Progenitor cell of endocrine pancreas (in vitro differentiated cells): ENCODE measurements at regions not wholly inside any gene's neighbourhood (a gene's known extent, or its start where the extent isn't known, plus 50 kb on each side); places are given as distances from the start of the nearest gene placed in this dataset.
A peak's percentile ranks its signal among the peaks of the same experiment; 100 is the strongest.
"Not testable (repeated sequence)": the region's sequence is repeated elsewhere in the genome, so short reads cannot be mapped to it uniquely, and the experiment has no call there.

Experiments used
- DNase-seq: peaks from one replicate; pipeline ENCODE4 v3.0.0; 2021; ENCODE audit warnings: low spot score; ENCODE audit not compliant: unreplicated experiment
- H3K27ac Mint-ChIP-seq: 2 replicates; pipeline ENCODE4 v1.8.0; 2021; ENCODE audit warnings: mild to moderate bottlenecking, moderate library complexity, mixed read lengths
- H3K27me3 Mint-ChIP-seq: 2 replicates; pipeline ENCODE4 v1.8.0; 2021; ENCODE audit warnings: mixed read lengths
- H3K36me3 Mint-ChIP-seq: 2 replicates; pipeline ENCODE4 v1.8.0; 2022; ENCODE audit warnings: mixed read lengths; ENCODE audit not compliant: insufficient read depth
- H3K4me1 Mint-ChIP-seq: 2 replicates; pipeline ENCODE4 v1.8.0; 2021; ENCODE audit warnings: low read depth, mixed read lengths
- H3K4me3 Mint-ChIP-seq: 2 replicates; pipeline ENCODE4 v1.8.0; 2021; ENCODE audit warnings: low read depth, mild to moderate bottlenecking, moderate library complexity, mixed read lengths
- H3K9me3 Mint-ChIP-seq: 2 replicates; pipeline ENCODE4 v1.8.0; 2021; ENCODE audit warnings: low read depth, mixed read lengths
- CTCF ChIP-seq: fragments of 200-600 bp; sonication (generic); IDR thresholded peaks from one replicate; pipeline ENCODE4 v1.5.0; 2021; ENCODE audit warnings: antibody characterized with exemption, mild to moderate bottlenecking; ENCODE audit not compliant: unreplicated experiment

DNA sequence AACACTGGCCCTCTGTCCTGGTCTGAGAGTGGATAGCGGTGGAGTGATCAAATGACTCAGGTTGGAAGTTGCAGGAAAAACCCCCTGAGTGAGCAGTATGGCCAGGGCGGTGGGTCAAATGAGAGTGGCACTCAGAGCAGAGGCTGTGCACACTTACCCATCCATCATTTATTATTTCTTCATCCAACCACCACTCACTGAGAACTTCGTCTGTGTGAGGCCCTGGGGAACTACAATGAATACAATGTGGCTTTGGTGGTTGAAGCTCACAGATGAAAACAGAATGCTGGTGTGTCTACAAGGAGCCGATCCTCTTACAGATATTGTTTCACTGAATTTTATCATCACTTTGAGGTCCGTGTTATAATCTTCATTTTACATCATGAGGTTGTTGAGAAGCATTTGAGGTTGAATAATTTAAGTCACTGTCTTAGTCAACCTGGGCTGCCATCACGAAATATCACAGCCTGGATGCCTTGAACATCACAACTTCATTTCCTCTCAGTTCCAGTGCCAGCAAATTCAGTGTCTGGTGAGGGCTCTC, 73.4 kb upstream of the ID2 start:
- Mint-ChIP-seq H3K9me3 (peaks cover 11% of the 10 kb centered on the region), H3K36me3 (peaks cover 2% of the 10 kb centered on the region), H3K27me3 (no peaks in the 10 kb centered on the region), H3K4me3 (no peak overlapping the region), H3K4me1 (peaks cover 31% of the 10 kb centered on the region), H3K27ac (no peak overlapping the region)
- DNase-seq, result no peak
- no peak for TF ChIP-seq CTCF

GRCh38 chr2:8609357-8609811, 72.5 kb upstream of the ID2 start:
- Mint-ChIP-seq H3K4me3 (no peak overlapping the region), H3K27me3 (no peaks in the 10 kb centered on the region), H3K4me1 (peaks cover 31% of the 10 kb centered on the region), H3K27ac (peak overlapping the region; percentile 54), H3K36me3 (peaks cover 2% of the 10 kb centered on the region), H3K9me3 (peaks cover 11% of the 10 kb centered on the region)
- TF ChIP-seq CTCF, result no peak
- no peak for DNase-seq

GRCh38 chr2:8610775-8611174, 71.1 kb upstream of the ID2 start:
- H3K4me3 Mint-ChIP-seq, H3K27me3 Mint-ChIP-seq, DNase-seq, H3K36me3 Mint-ChIP-seq: not testable (repeated sequence)
- H3K27ac Mint-ChIP-seq, result peak overlapping the region; percentile 6
- H3K4me1 Mint-ChIP-seq, result peaks cover 30% of the 10 kb centered on the region
- peaks cover 11% of the 10 kb centered on the region for H3K9me3 Mint-ChIP-seq

DNA sequence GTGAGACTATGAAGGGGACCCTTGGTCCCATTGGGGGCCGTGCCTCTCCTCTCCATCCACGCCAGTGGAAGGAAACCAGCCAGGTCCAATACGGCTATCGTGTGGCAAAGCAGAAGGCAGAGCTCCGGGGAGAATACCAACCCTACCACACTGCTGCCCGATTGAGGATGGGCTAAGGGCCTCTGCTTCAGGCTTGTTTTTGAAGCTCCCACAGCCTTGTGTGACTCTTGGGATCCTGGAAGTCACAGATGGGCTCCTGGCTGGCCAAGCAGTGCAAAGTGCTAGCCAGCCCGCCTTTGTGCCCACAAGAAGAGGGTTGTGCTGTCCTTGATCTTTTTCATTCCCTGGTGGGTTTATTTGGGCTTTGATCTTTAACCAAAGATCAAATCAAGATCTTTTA, 70.6 kb upstream of the ID2 start:
- H3K27me3 Mint-ChIP-seq, result no peaks in the 10 kb centered on the region
- peaks cover 2% of the 10 kb centered on the region for H3K36me3 Mint-ChIP-seq
- no peak for TF ChIP-seq CTCF
- H3K4me1 Mint-ChIP-seq, result peaks cover 27% of the 10 kb centered on the region
- no peak overlapping the region for H3K4me3 Mint-ChIP-seq
- no peak for DNase-seq
- no peak overlapping the region for H3K27ac Mint-ChIP-seq
- peaks cover 11% of the 10 kb centered on the region for H3K9me3 Mint-ChIP-seq

GRCh38 chr2:8611700-8612099, 70.2 kb upstream of the ID2 start:
- Mint-ChIP-seq H3K4me1 (peaks cover 27% of the 10 kb centered on the region), H3K27ac (peak overlapping the region; percentile 79), H3K4me3 (no peak overlapping the region), H3K9me3 (peaks cover 11% of the 10 kb centered on the region), H3K36me3 (peaks cover 2% of the 10 kb centered on the region), H3K27me3 (no peaks in the 10 kb centered on the region)
- DNase-seq, result no peak
- no peak for TF ChIP-seq CTCF

GRCh38 chr2:8612734-8613179, 69.1 kb upstream of the ID2 start:
- Mint-ChIP-seq H3K9me3 (peaks cover 11% of the 10 kb centered on the region), H3K27me3 (no peaks in the 10 kb centered on the region), H3K4me3 (no peak overlapping the region), H3K4me1 (peaks cover 27% of the 10 kb centered on the region), H3K27ac (no peak overlapping the region), H3K36me3 (peaks cover 2% of the 10 kb centered on the region)
- TF ChIP-seq CTCF, result no peak
- no peak for DNase-seq

DNA sequence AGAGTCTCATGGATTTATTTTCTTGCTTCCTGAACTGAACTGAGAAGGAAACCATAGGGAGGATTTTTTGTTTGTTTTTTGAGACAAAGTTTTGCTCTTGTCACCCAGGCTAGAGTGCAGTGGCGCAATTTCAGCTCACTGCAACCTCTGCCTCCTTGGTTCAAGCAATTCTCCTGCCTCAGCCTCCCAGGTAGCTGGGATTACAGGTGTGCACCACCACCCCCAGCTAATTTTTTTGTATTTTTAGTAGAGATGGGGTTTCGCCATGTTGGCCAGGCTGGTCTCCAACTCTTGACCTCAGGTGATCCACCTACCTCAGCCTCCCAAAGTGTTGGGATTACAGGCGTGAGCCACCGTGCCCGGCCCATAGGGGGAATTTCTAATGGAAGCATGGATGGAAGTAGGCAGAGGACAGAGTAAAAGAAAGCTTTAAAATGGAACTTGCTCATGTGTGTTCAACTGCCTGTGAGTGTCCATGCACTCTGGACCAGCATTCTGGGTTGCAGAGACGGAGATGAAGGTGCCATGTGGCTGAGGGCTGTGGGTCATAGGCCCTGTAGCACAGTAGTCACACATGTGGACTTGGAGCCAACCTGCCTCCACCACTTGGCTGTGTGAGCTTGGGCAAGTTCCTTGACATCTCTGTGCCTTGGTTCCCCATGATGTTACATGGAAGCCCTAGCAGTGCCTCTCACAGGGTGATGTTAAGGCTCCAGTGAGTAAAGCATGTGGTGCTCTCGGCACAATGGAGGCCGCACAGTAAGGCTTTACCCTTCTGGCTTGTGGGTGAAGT, 68.5 kb upstream of the ID2 start:
- H3K27me3 Mint-ChIP-seq, H3K36me3 Mint-ChIP-seq, H3K27ac Mint-ChIP-seq, H3K4me3 Mint-ChIP-seq, DNase-seq: not testable (repeated sequence)
- peaks cover 11% of the 10 kb centered on the region for H3K9me3 Mint-ChIP-seq
- H3K4me1 Mint-ChIP-seq, result peaks cover 30% of the 10 kb centered on the region
